HG02763 (cell line): ENCODE measurements at regions not wholly inside any gene's neighbourhood (a gene's known extent, or its start where the extent isn't known, plus 50 kb on each side); places are given as distances from the start of the nearest gene placed in this dataset.

Experiments
- ATAC-seq: cut with Tn5 transposase; IDR thresholded peaks from one replicate; pipeline ENCODE4 v1.9.1; 2021; ENCODE audit warnings: mild to moderate bottlenecking, moderate library complexity; ENCODE audit not compliant: unreplicated experiment

DNA sequence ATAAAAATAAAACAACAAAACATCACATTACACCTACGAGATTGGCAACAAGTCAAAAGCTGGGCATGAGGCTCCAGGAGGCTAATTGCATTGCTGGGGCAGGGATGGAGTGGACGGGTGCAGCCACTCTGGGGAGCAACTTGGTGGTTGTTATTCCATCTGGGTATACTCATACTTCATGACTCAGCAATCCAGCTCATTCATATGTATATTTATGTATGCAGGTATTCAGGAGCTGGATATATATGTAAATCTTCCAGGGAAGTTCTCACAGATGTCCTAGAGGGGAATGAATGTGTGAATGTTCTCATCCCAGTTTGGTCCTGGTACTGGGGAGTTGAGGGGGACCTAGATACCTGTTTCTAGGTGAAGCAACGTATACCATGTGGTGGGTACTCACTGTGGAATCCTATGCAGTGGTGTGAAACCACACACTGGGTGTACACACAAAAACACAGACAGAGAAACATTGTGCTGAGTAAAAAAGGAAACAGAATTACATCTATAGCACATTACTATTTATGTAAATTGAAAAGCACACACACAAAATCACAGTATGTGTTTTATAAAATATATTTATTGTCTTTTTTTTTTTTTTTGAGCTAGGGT is 79.7 kb upstream of the RAB4A start:
- ATAC-seq: no peak

DNA sequence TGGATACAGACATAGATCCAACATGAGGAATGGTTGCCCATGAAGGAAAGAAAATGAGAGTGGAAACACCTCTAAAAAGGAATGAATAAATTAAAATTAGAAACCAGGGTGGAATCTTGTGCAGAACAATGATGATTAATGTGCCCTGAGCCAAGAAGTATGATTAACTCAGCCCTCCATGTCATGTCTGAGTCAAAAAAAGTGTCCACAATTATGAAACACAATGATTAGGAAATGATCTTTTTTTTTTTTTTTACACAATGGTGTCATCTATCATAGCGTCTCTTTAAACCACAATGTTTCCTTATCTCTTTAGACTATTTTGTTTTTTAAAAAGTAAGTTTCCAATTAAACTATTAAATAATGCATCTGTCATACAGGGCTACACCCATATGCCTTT is 78.9 kb upstream of the RAB4A start:
- no peak for ATAC-seq

DNA sequence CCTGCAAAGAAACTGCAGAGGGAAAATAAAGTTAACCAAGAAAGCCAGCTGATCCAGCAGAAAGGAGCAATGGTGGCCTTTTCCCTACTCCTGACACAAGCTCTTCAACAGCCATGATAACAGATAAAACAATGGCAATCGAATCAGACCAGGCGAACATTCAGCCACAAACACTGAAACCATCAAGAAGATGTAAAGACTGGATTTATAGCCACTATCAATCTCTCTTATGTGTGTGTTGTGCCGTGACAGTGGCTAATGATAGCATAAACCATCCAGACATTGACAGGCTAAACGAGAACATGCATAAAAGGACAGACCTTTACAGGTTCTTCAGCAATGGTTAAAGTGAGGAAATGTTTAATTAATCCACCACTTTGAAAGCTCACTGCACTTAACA is 78.1 kb upstream of the RAB4A start:
- no peak for ATAC-seq

DNA sequence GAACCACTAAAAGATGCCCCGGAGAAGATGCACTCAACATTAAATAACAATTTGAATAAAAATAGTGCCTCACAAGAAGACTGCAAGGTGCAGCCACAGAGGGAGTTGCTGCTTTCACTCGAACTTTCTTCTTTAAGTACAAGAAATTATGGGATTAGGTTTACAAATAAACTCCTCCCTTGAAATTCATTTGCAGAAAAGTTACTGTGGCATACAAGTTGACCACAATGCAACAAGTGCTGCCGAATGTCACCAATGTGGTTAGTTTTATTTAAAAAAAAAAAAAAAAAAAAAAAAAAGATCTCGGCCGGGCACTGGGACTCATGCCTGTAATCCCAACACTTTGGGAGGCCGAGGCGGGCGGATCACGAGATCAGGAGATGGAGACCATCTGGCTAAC is 76.8 kb upstream of the RAB4A start:
- no peak for ATAC-seq

DNA sequence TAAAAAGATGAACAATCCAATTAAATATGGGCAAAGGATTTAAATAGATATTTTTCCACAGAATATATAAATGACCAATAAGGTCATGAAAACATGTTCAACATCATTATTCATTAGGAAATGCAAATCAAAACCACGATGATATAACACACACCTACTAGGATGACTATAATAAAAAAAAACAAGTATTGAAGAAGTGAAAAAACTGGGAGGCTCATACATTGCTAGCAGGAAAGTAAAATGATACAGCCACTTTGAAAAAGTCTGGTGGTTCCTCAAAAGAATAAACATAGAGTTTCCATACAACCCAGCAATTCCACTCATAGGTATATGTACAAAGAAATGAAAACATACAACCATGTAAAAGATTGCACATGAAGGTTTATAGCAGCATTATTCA is 75.7 kb upstream of the RAB4A start:
- no peak for ATAC-seq

DNA sequence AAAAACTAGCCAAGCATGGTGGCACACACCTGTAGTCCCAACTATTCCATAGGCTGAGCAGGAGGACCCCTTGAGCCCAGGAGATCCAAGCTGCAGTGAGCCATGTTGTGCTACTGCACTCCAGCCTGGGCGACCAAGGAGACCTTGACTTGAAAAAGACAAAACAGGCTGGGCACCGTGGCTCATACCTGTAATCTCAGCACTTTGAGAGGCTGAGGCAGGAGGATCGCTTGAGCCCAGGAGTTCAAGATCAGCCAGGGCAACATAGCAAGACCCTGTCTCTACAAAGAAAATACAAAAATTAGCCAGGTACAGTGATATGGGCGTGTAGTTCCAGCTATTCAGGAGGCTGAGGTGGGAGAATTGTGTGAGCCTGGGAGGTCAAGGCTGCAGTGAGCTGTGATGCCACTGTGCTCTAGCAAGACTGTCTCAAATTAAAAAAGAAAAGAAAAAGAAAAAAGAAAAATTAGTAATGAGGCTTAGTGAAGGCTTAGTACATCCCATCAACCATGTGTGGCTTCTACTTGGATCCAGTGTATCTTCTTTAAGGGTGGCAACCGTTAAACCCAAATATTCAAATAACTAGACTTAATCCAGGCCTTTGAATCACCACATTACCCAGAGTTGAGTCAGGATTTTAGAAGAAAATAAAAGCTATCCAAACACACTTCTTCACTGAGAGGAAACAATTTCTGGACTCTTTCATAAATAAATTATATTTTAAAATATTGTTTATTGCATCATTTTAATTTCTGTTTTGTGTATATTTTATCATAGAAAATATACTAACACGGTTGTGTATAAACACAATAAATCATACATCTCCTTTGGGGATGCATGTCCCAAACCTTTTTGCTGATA is 74.3 kb upstream of the RAB4A start:
- ATAC-seq: no peak

DNA sequence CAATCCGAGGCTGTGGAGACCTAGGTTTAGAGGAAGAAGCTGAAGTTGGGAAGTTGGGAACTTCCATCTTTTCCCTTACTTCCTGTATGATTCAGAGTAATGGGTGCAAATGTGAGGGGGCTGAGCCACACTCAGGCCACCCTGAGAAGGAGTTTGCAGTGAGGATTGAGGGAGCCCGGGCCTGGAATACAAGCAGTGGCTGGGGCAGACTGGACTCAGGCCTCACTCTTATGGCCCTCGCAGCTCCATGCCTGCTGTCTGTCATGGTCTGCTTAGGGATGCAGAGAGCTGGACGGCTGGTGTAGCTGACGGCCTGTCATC is 73.7 kb upstream of the RAB4A start:
- no peak for ATAC-seq

DNA sequence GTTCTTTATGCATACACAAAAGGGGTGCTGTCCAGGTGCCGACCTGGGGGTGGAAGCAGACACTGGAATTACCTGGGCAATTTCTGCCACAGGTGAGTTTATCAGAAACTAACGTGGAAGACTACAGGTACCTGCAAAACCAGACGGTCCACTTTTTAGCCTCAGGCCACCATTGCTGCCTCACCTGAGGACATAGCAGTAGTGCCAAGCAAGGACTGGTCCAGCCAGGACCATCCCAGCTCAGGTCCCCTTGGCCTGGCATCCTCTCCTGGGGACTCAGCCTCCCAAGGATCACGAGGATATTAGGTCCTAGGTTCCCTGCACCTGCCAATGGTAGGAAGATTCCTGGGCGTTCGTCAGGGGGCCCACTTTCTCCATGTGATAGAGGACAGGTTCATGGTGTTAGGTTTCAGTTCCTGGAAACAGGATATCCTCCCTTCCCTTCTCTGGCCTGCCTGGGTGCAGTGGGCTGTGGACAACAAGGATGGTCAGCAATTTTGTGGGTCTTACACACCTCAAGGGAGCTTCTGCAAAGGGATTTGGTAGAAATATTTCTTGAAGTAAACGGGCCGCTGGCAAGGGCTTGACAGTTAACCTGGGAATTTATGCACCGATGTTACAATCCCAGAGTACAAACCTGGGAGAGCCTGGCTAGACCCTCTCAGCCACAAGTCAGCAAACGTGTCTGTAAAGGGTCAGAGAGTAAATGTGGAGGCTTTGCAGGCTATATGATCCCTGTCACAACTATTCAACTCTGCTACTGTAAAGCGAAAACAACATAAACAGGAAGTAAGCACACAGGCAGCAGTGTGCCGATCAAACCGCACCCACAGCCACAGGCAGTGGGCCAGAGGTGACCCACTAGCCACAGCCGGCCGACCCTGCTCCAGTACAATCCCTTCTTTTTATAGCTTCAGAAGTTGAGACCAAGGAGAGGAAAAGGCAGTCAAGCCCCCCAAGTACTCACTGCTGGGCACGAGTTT is 71.4 kb upstream of the RAB4A start:
- ATAC-seq: no peak

DNA sequence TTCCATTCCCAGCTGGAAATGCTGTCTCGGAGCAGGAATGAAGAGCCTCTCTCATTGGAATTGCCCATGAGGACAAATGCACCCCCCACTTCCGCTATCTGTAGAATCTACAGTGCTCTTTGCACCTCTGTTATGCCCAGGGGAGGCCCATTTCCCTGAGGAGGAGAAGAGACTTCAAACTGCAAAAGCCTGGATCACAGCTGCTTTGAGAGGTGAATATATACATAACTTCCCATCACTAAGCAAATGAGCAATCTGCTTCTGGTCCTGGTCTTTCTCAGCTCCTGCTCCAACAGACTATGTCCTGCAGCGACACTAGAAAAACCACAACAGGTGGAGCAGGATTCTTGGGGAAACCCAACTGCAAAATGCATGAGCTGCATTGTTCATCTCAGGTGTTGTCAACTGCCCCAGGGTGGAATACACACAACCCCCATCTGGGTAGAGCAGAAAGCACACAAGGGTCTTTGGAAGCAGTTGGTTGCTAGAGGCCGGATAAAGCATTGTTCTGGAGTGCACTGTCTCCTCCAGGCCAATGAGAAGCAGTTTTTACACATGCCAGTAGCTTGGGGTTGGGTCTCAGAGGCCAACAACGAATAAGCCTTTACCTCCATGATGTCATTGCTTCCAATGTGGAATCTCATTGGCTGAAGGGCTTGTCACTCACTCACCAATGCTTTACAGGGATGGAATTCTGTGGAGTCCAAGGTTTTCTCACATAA is 67.7 kb upstream of the RAB4A start:
- ATAC-seq: no peak

DNA sequence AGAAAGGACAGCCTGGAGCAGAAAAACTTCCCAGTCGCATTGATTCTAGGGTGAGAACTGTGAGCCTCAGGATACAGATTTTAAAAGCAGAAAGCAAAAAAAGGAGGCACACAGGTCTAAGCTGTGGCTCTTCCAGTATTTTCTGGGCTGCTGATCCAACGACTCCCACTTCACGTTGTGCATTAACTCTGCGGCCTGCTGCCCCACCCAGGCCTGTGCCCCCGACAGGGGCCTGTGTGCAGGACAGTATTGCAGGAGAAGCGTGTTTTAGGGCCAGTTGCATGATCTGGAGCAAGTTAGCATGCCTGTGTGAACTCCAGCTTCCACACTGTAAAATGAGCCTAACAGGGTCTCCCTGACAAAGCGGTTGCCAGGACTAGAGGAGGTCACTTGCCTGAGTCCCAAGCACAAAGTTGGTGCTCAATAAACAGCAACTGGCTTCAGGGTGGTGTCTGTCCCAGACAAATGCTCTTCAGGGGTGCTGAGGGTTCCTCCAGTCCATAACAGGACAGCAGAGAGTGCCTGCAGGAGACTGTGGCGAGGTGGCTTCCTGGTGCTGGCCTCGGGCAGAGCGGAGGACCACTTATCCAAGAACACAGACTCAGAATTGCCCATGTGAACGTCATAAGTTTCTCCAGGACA is 66.8 kb upstream of the RAB4A start:
- no peak for ATAC-seq

DNA sequence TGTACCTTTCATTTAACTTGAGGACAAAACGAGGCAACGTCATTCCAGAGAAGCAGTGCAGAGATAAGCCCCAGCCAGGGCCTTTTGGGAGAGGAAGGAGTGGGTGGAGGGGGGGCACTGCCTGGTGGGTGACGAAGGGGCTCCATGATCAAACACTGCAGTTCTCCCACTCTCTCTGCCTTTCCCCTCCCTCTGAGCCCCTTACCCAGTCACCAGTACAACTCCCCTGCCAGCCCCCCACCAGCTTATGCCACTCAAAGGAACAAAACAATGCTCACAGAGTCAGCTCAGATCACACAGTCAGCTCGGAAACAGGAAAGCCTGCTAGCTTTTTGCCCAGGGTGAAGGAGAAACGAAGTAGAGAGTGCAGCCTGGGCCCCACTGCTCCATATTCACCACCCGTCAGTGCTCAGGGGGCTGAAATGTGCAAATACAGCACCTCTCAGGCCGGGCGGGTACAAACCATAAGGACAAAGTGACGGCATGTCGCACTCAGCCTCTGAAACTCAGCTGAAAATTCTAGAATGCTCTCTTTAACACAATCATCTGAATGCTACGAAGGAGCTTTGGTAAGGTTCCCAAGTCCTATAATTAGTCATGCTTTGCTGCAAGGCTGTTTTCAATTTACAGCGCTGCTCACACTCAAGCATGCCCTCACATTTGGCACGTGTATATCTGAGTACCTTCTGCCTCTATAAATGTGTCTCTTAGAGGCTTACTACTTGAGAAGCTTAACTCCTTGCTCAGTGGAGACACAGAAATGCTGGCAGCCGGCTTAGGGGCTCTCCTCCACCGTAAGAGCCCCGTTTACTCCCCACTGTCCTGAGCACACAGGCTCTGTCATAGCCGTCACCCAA is 65.8 kb upstream of the RAB4A start:
- no peak for ATAC-seq

DNA sequence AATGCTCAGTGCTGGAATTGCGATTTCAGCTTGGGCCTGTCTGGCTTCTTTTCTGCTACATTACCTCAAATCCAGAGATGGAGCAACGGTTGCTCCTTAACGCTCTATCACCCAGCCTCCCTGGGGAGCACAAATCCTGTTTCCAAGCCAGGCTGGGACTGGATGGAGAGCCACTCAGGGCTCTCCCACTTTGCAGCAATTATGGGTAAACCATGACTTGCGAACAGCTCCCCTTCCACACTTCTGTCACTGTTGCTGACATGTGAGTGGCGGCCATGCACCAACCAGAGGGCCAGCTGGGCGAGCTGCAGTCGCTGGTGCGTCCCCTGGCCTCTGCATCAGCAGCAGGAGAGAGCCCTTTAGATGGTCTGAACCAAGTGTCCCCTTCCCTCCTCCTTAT is 65.1 kb upstream of the RAB4A start:
- ATAC-seq: no peak

DNA sequence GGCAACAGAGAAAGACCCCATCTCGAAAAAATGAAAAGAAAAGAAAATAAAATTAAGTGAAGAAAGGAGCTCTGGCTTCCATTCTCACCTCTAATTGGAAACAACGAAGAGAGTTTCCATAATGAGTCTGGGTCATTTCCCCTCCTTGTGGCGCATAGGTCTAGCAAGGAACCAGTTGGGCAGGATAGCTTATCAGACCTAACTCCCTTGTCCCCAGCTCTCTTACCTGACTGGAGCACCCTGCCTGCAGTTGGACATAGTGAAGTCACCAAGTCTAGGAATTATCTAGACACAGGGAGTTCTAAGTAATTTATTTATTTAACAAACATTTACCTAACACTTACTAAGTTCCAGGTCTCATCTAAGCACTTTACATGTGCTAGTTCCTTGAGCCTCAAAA is 63.0 kb upstream of the RAB4A start:
- ATAC-seq: no peak

DNA sequence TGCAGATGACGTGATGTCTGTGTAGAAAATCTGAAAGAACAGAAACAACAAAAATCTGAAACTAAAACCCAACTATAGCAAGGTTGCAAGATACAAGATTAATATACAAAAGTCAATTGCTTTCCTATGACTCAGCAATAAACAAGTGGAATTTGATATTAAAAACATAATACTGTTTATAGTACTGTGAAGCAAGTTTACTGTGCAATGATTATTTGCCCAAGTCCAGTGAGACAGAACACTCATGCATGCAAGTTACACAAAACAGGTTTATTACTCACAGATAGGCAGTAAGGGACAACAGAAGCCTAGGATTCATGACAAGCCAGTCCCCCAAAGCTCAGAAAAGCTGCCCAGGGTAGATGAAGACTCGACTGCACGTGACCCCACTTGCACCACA is 62.4 kb upstream of the RAB4A start:
- ATAC-seq: no peak

DNA sequence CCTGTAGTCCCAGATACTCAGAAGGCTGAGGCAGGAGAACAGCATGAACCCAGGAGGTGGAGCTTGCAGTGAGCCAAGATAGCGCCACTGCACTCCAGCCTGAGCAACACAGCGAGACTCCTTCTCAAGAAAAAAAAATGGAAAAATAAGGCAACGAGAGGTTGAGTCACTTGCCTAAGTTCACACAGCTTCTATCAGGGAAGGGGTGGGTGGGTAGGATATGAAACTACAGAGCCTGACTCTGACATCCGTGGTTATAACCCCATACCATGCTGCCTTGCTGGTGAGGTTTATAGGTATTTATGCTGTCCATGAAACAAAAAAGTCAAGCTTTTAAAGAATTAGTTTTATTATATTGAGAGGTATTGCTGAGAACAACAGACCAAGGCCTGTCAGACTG is 61.5 kb upstream of the RAB4A start:
- ATAC-seq: no peak

DNA sequence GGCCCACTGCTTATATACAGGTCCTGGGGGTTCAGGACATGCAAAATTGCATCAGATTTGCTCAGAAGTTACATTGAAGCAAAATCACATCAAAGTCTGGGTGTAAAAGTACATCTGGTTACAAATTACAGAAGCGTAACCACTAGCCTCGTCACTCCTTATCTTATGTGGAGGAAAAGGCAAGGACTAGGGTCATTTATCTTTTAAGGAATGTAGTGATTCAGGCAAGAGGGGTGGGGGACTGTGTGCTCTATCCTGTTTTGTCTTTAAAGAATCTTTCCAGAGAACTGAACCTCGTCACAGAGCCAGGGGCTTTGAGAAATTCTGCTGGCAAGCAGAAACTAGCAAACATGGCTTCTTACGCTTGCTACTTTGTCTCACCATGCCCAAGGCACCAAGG is 61.1 kb upstream of the RAB4A start:
- no peak for ATAC-seq

DNA sequence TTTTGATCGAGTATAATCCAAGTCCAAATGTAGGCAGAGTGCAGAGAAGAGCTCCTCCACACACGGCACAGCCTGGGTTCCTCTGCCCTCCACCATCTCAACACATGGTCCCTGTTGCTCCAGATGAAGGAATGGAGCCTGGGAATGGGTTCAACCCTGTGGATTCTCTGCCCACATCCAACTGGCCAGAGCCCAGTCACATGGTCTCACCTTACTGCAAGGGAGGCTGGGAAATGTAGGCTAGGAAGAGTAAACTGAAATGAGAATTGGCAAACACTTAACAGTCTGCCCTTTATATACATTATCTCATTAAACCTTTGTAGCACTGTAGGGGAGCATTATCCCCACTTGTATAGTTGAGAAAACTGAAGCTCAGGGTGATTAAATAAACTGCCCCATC is 60.1 kb upstream of the RAB4A start:
- no peak for ATAC-seq

DNA sequence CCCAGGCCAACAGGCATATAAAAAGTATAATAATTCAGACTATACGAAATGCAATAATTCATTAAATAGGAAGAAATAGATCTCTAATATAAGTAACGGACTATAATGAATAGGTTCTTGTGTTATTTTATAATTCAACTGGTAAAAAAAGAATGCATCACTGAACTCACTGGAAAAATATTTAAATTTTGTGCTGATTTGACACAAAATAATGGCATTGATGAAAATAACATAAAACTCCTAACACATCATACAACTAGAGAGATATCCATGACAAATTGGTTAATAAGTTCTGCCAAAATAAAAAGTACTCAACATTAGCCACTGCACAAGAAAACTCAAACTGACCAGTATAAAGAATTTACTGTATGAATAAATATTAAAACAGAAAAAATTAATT is 57.1 kb upstream of the RAB4A start:
- no peak for ATAC-seq

DNA sequence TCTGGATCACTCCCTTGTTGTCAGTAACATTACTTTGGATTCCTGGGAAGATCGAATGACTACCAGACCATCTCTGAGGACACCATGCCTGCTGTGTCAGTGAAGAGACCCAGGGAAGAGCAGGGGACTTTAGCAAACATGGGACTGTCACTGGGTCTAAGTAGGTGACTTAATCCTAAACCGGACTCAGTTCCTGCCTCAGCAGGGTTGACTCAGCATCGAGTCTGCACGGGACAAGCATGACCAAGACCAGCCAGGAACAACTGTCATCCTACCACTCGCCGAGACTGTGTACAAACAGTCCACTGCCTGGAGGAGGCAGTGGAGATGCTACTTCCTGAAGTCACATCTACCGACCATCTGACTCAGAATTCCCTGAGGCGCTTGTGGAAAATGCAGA is 53.2 kb upstream of the RAB4A start:
- ATAC-seq: no peak

DNA sequence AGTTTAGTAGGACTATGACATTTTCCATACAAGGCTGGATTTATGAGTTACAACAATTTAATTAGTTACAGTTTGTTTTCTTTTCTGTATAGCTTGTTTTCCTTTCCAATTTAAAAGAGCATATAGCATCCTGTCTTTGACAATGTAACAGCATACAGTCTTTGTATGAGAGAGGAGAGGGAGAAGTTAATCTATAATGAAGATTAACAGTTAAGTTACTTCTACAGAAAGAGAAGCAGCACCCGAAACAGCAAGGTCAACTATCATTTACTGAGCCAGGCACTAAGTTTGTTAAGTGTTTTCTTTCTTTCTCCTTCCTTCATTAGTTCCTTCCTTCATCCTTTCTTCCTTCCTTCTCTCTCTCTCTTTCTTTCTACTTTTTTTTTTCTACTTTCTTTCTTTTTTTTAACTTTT is 52.3 kb upstream of the RAB4A start:
- ATAC-seq: no peak
